ENCODE measurements at regions not wholly inside any gene's neighbourhood (a gene's known extent, or its start where the extent isn't known, plus 50 kb on each side); places are given as distances from the start of the nearest gene placed in this dataset.

GRCh38 chr5:44511596-44511995 lies 122.4 kb upstream of the FGF10 start:
- Histone ChIP-seq H3K4me1 (no peaks in the 10 kb centered on the region), H3K36me3 (ENCODE audit: control insufficient read depth, insufficient read depth, low read length) (no peaks in the 10 kb centered on the region), H3K4me3 (ENCODE audit: low read depth, low read length) (no peak overlapping the region), H3K9me3 (no peaks in the 10 kb centered on the region), H3K27me3 (replicated peaks; ENCODE audit: control insufficient read depth, insufficient read depth, low read length) (no peaks in the 10 kb centered on the region)
- Mint-ChIP-seq H3K36me3 (ENCODE audit: insufficient read depth, unreplicated experiment) (no peaks in the 10 kb centered on the region), H3K4me3 (ENCODE audit: unreplicated experiment) (no peak overlapping the region), H3K4me1 (ENCODE audit: low read depth, unreplicated experiment) (no peaks in the 10 kb centered on the region), H3K27ac (ENCODE audit: unreplicated experiment) (no peak overlapping the region), H3K9me3 (ENCODE audit: unreplicated experiment) (no peaks in the 10 kb centered on the region), H3K27me3 (ENCODE audit: insufficient read depth, unreplicated experiment) (peaks cover 8% of the 10 kb centered on the region)
- DNase-seq: no peak
- BruUV-seq (replicated peaks): no TSS peak
- no peak for TF ChIP-seq CTCF (IDR thresholded peaks at IDR 0.05; ENCODE audit: insufficient read depth in 1 of 2, low read depth in 1 of 2, low read length in 1 of 2, severe bottlenecking in 1 of 2, unreplicated experiment in 1 of 2)
- intact Hi-C loops (cut with micrococcal nuclease; ENCODE audit: unreplicated experiment): no loop called here
- ChIA-PET CTCF (no interaction called here), POLR2A (no interaction called here)

GRCh38 chr5:44506561-44506960 lies 117.3 kb upstream of the FGF10 start:
- CTCF ChIA-PET: no interaction called here
- POLR2A ChIA-PET: no interaction called here

GRCh38 chr5:44499381-44499780 lies 110.2 kb upstream of the FGF10 start:
- intact Hi-C loops (cut with micrococcal nuclease; ENCODE audit: unreplicated experiment): no loop called here
- H3K27ac Mint-ChIP-seq (ENCODE audit: unreplicated experiment): no peak overlapping the region
- POLR2A ChIA-PET: no interaction called here

More at GRCh38 chr5:44506561-44506960, 117.3 kb upstream of the FGF10 start:
- no peak for TF ChIP-seq CTCF (IDR thresholded peaks at IDR 0.05; ENCODE audit: insufficient read depth in 1 of 2, low read depth in 1 of 2, low read length in 1 of 2, severe bottlenecking in 1 of 2, unreplicated experiment in 1 of 2)
- peaks cover 5% of the 10 kb centered on the region for H3K27me3 Mint-ChIP-seq (ENCODE audit: insufficient read depth, unreplicated experiment)
- no peak overlapping the region for H3K4me3 ChIP-seq (ENCODE audit: low read depth, low read length)
- no peak overlapping the region for H3K27ac Mint-ChIP-seq (ENCODE audit: unreplicated experiment)
- no peaks in the 10 kb centered on the region for H3K4me1 Mint-ChIP-seq (ENCODE audit: low read depth, unreplicated experiment)
- intact Hi-C loops (cut with micrococcal nuclease; ENCODE audit: unreplicated experiment): no loop called here
- H3K9me3 Mint-ChIP-seq (ENCODE audit: unreplicated experiment): no peaks in the 10 kb centered on the region
- H3K4me3 Mint-ChIP-seq (ENCODE audit: unreplicated experiment): no peak overlapping the region
- H3K36me3 ChIP-seq (ENCODE audit: control insufficient read depth, insufficient read depth, low read length): no peaks in the 10 kb centered on the region
- H3K36me3 Mint-ChIP-seq (ENCODE audit: insufficient read depth, unreplicated experiment): no peaks in the 10 kb centered on the region
- no peaks in the 10 kb centered on the region for H3K9me3 ChIP-seq
- BruUV-seq (replicated peaks): no TSS peak
- DNase-seq: no peak
- H3K27me3 ChIP-seq (replicated peaks; ENCODE audit: control insufficient read depth, insufficient read depth, low read length): no peaks in the 10 kb centered on the region
- H3K4me1 ChIP-seq: no peaks in the 10 kb centered on the region

More at GRCh38 chr5:44499381-44499780, 110.2 kb upstream of the FGF10 start:
- no peak for TF ChIP-seq CTCF (IDR thresholded peaks at IDR 0.05; ENCODE audit: insufficient read depth in 1 of 2, low read depth in 1 of 2, low read length in 1 of 2, severe bottlenecking in 1 of 2, unreplicated experiment in 1 of 2)
- Mint-ChIP-seq H3K9me3 (ENCODE audit: unreplicated experiment) (no peaks in the 10 kb centered on the region), H3K4me1 (ENCODE audit: low read depth, unreplicated experiment) (no peaks in the 10 kb centered on the region), H3K27me3 (ENCODE audit: insufficient read depth, unreplicated experiment) (no peaks in the 10 kb centered on the region), H3K36me3 (ENCODE audit: insufficient read depth, unreplicated experiment) (no peaks in the 10 kb centered on the region), H3K4me3 (ENCODE audit: unreplicated experiment) (no peak overlapping the region)
- no peaks in the 10 kb centered on the region for H3K9me3 ChIP-seq
- H3K4me3 ChIP-seq (ENCODE audit: low read depth, low read length): no peak overlapping the region
- no peak for DNase-seq
- H3K4me1 ChIP-seq: no peaks in the 10 kb centered on the region
- no TSS peak for BruUV-seq (replicated peaks)
- CTCF ChIA-PET: no interaction called here
- H3K36me3 ChIP-seq (ENCODE audit: control insufficient read depth, insufficient read depth, low read length): no peaks in the 10 kb centered on the region
- H3K27me3 ChIP-seq (replicated peaks; ENCODE audit: control insufficient read depth, insufficient read depth, low read length): no peaks in the 10 kb centered on the region

Data from Caco-2 (cell line).